Ascending aorta (tissue), 2 donors: ENCODE measurements at regions not wholly inside any gene's neighbourhood (a gene's known extent, or its start where the extent isn't known, plus 50 kb on each side); places are given as distances from the start of the nearest gene placed in this dataset.

Experiments
- DNase-seq, 2 donors: peaks; one replicate each; pipeline ENCODE4 v3.0.0-alpha.2; 2019; ENCODE audit warnings: low spot score in 2 of 2
- H3K27ac ChIP-seq, 2 donors: fragments of 200-600 bp; sonication (generic); one replicate each; pipeline ENCODE4 v1.5.1; 2016 to 2017; ENCODE audit warnings: mild to moderate bottlenecking in 1 of 2
- H3K27me3 ChIP-seq: fragments of 200-600 bp; sonication (generic); one replicate; pipeline ENCODE4 v1.5.1; 2017
- H3K36me3 ChIP-seq, 2 donors: fragments of 200-600 bp; sonication (generic); one replicate each; pipeline ENCODE4 v1.5.1; 2016
- H3K4me1 ChIP-seq, 2 donors: fragments of 200-600 bp; sonication (generic); one replicate each; pipeline ENCODE4 v1.5.1; 2016 to 2017; ENCODE audit warnings: mild to moderate bottlenecking in 1 of 2
- H3K4me3 ChIP-seq, 2 donors: fragments of 200-600 bp; sonication (generic); one replicate each; pipeline ENCODE4 v1.5.1; 2016 to 2017; ENCODE audit warnings: mild to moderate bottlenecking in 1 of 2
- H3K9me3 ChIP-seq, 2 donors: fragments of 200-600 bp; sonication (generic); one replicate each; pipeline ENCODE4 v1.5.1; 2016
- intact Hi-C: fragments of 100-400 bp; cut with DNase I; formaldehyde crosslinking; loops from one replicate; pipeline ENCODE4 v1.15.1; 2023
- TF ChIP-seq, protein P1 (sequence below), 3 experiments: fragments of 200-600 bp in 2 of 3; fragments of 450-650 bp in 1 of 3; sonication (generic) in 2 of 3; IDR thresholded peaks; one replicate each; pipeline ENCODE4 v1.5.1; 2016 to 2019; ENCODE audit warnings: antibody characterized with exemption in 3 of 3, mild to moderate bottlenecking in 1 of 3, moderate library complexity in 1 of 3

- TF ChIP-seq, protein P1, sequence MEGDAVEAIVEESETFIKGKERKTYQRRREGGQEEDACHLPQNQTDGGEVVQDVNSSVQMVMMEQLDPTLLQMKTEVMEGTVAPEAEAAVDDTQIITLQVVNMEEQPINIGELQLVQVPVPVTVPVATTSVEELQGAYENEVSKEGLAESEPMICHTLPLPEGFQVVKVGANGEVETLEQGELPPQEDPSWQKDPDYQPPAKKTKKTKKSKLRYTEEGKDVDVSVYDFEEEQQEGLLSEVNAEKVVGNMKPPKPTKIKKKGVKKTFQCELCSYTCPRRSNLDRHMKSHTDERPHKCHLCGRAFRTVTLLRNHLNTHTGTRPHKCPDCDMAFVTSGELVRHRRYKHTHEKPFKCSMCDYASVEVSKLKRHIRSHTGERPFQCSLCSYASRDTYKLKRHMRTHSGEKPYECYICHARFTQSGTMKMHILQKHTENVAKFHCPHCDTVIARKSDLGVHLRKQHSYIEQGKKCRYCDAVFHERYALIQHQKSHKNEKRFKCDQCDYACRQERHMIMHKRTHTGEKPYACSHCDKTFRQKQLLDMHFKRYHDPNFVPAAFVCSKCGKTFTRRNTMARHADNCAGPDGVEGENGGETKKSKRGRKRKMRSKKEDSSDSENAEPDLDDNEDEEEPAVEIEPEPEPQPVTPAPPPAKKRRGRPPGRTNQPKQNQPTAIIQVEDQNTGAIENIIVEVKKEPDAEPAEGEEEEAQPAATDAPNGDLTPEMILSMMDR (IDR thresholded peaks at IDR 0.05) = no peak
Observed at GRCh38 chr14:101399737-101400517, 161.4 kb upstream of the DIO3 start.

GRCh38 chr14:101400830-101401229 lies 160.5 kb upstream of the DIO3 start:
- Histone ChIP-seq H3K4me3 (no peak overlapping the region), H3K27me3 (no peaks in the 10 kb centered on the region), H3K4me1 (no peaks in the 10 kb centered on the region), H3K27ac (no peak overlapping the region), H3K36me3 (no peaks in the 10 kb centered on the region), H3K9me3 (no peaks in the 10 kb centered on the region)
- DNase-seq = no peak
- TF ChIP-seq, protein P1 (IDR thresholded peaks at IDR 0.05) = no peak
- intact Hi-C loops = no loop called here

More at GRCh38 chr14:101399737-101400517, 161.4 kb upstream of the DIO3 start:
- Histone ChIP-seq H3K9me3 (no peaks in the 10 kb centered on the region), H3K4me3 (no peak overlapping the region), H3K36me3 (no peaks in the 10 kb centered on the region), H3K4me1 (no peaks in the 10 kb centered on the region), H3K27ac (no peak overlapping the region), H3K27me3 (no peaks in the 10 kb centered on the region)
- intact Hi-C loops = no loop called here
- DNase-seq = no peak

DNA sequence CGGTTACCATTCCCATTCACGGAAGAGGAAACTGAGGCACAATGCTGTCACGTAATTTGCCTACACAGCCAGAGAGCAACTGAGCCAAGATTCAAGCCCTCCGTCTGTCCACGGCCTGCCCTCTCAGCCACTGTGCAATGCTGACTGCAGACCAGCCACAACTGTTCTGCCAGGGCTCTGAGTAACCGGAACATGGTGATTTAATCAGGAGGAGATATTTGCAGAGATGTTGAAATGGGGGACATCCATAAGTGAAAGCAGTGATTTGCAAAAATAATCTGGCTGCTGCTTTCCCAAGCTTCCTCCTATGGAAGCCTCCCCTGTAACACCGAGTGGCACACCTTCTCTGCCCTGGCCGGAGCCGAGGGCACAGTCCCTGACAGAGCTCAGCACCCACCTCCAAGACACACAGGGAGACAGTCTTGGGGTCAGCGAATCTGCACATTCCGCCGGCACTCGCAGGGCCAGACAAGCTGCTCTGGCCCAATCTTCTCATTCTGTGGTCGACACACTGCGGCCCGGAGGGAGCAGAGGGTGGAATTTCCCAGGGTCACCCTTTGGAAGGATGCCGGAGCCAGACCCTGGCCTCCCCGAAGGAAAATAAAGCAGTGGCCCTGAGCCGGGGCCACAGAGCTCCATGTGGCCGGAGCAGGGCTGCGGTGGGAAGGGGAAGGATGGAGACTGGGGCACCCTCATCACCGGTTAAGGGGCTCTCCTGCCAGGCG lies 158.2 kb upstream of the DIO3 start:
- TF ChIP-seq, protein P1 (IDR thresholded peaks at IDR 0.05) = no peak
- H3K27me3 ChIP-seq = no peaks in the 10 kb centered on the region
- H3K4me1 ChIP-seq = no peaks in the 10 kb centered on the region
- no peak overlapping the region for H3K27ac ChIP-seq
- intact Hi-C loops = no loop called here
- no peak for DNase-seq
- no peaks in the 10 kb centered on the region for H3K9me3 ChIP-seq
- H3K4me3 ChIP-seq = no peak overlapping the region
- no peaks in the 10 kb centered on the region for H3K36me3 ChIP-seq

- intact Hi-C loops = no loop called here
- no peaks in the 10 kb centered on the region for H3K36me3 ChIP-seq
- TF ChIP-seq, protein P1 (IDR thresholded peaks at IDR 0.05) = no peak
- no peaks in the 10 kb centered on the region for H3K27me3 ChIP-seq
- H3K4me1 ChIP-seq = no peaks in the 10 kb centered on the region
- no peak overlapping the region for H3K4me3 ChIP-seq
- no peaks in the 10 kb centered on the region for H3K9me3 ChIP-seq
- no peak for DNase-seq
- H3K27ac ChIP-seq = no peak overlapping the region
Observed at GRCh38 chr14:101404426-101405170, 156.7 kb upstream of the DIO3 start.

DNA sequence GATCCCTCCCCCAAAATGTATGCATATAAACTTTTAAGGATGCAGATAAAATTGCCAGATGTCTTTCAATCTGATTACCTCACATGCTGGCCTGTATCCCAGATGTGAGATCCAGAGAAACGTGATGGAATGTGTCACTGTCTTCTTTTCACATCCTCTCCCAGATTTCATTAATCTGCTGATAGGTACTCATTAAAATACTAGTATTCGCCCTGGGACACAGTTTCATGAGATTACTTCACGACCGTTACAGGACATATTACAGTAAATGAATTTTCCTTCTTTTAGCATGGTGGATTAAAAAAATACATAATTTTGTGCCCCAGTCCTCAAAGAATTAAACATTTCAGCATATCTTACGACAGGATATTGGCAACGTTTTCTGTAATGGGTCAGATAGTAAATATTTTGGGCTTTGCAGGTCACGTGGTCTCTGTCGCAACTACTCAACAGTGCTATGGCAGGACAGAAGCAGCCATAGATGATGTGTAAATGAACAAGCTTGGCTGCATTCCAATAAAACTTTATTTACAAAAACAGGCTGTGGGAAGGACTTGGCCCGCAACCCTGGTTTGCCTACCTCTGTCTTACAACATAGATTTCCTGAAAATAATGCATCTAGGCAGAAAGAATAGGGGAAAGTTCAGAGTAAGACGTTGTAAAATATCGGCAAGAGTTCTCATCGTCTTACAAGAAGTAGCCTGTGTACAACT lies 156.0 kb upstream of the DIO3 start:
- H3K36me3 ChIP-seq = no peaks in the 10 kb centered on the region
- no peak overlapping the region for H3K27ac ChIP-seq
- DNase-seq = no peak
- no peak overlapping the region for H3K4me3 ChIP-seq
- intact Hi-C loops = no loop called here
- H3K4me1 ChIP-seq = no peaks in the 10 kb centered on the region
- no peaks in the 10 kb centered on the region for H3K9me3 ChIP-seq
- TF ChIP-seq, protein P1 (IDR thresholded peaks at IDR 0.05) = no peak
- no peaks in the 10 kb centered on the region for H3K27me3 ChIP-seq
